Fibroblast of lung (primary cell): ENCODE measurements at regions not wholly inside any gene's neighbourhood (a gene's known extent, or its start where the extent isn't known, plus 50 kb on each side); places are given as distances from the start of the nearest gene placed in this dataset.
"Not testable (repeated sequence)": the region's sequence is repeated elsewhere in the genome, so short reads cannot be mapped to it uniquely, and the experiment has no call there.

ENCODE experiments used
- CTCF ChIP-seq, 2 donors: IDR thresholded peaks in 1 of 2; conservative IDR thresholded peaks in 1 of 2; 1 replicate in 1 of 2; 2 replicates in 1 of 2; pipeline ENCODE4 v1.5.1; 2011 to 2012; ENCODE audit warnings: low read length in 2 of 2, control low read depth in 1 of 2, inconsistent platforms in 1 of 2, low read depth in 1 of 2, mild to moderate bottlenecking in 1 of 2
- EZH2 ChIP-seq: IDR thresholded peaks from 2 replicates; pipeline ENCODE4 v1.5.1; 2012; ENCODE audit warnings: low read length, control low read depth, mild to moderate bottlenecking; ENCODE audit errors: missing control alignments

- not testable (repeated sequence) for TF ChIP-seq EZH2; CTCF (conservative IDR thresholded peaks at IDR 0.05 in 1 of 2, IDR thresholded peaks at IDR 0.05 in 1 of 2; ENCODE audit: low read depth in 1 of 2, low read length in 2 of 2)
These were observed 148.4 kb downstream of the SLC25A46 start for GRCh38 chr5:110887170-110887569.
